GM18909 (cell line): ENCODE measurements at regions not wholly inside any gene's neighbourhood (a gene's known extent, or its start where the extent isn't known, plus 50 kb on each side); places are given as distances from the start of the nearest gene placed in this dataset.

Experiments
- ATAC-seq: cut with Tn5 transposase; IDR thresholded peaks from one replicate; pipeline ENCODE4 v1.9.1; 2021; ENCODE audit warnings: mild to moderate bottlenecking; ENCODE audit not compliant: unreplicated experiment, poor library complexity

GRCh38 chr13:73450583-73450982 is 391.8 kb downstream of the KLF5 start:
- ATAC-seq = no peak

GRCh38 chr13:73449252-73449651 is 390.4 kb downstream of the KLF5 start:
- no peak for ATAC-seq

GRCh38 chr13:73440296-73440895 is 381.6 kb downstream of the KLF5 start:
- no peak for ATAC-seq

DNA sequence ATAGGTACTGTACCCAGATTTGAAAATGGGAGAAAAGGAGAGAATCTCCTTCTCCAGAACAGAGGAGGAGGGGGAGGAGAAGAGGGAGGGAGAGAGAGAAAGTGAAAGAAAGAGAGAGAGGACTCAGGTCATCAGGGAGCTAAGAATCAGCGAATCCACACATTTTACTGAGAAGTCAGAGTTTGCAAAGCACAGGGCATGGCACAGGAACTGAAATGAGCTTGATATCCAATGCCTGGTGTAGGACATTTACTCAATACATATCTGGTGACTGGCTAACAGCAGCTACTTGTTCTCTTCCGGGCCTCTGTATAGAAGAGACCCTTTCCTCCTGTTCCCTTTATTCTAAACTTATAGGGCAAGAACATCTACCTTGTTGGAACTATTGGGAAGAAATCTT is 375.1 kb downstream of the KLF5 start:
- ATAC-seq = no peak

DNA sequence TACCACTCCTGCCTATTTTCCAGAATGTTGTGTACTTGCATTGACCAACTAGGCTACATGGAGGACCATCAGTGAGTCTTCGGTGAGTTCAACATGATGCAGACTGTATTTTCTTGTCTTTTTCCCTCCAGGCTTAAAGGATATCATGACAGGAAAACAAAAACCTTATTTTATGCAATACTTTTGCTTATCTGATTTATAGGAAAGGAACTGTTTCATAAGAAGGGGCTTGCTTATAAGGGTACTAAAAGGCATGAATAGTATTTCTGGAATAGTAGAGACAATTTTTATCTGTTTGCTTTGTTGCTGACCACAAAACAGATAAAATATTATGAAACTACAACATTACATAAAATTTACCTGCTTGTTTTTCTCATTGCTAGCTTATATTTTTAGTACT is 374.7 kb downstream of the KLF5 start:
- ATAC-seq = no peak

GRCh38 chr13:73429701-73430100 is 370.9 kb downstream of the KLF5 start:
- ATAC-seq = no peak

- no peak for ATAC-seq
Observed at GRCh38 chr13:73428706-73429105, 369.9 kb downstream of the KLF5 start.

- ATAC-seq = no peak
Observed at GRCh38 chr13:73428137-73428536, 369.3 kb downstream of the KLF5 start.

- no peak for ATAC-seq
Observed at GRCh38 chr13:73422973-73423372, 364.2 kb downstream of the KLF5 start.

GRCh38 chr13:73421310-73421912 is 362.6 kb downstream of the KLF5 start:
- ATAC-seq = no peak

DNA sequence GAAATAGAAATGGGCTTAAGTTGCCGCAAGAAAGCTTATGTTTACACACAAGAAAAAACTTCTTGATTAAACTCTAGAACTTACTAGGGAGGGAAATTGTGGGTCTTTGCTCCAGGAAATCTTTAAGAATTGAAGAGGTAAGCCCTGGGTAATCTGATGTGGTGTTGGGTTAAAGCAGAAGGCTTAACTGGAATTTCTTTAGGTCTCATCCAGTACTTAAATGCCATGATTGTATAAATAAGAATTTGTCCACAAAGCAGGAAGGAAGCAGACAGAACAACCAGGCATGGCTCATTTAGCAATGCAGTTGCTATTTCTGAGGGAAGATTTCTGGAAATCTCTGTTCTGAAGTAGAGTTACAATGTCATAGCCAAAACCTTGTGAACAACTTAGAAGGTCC is 360.4 kb downstream of the KLF5 start:
- no peak for ATAC-seq

GRCh38 chr13:73417012-73417615 is 358.3 kb downstream of the KLF5 start:
- no peak for ATAC-seq

- no peak for ATAC-seq
Observed at GRCh38 chr13:73416093-73416492, 357.3 kb downstream of the KLF5 start.

GRCh38 chr13:73413656-73414055 is 354.9 kb downstream of the KLF5 start:
- no peak for ATAC-seq

- no peak for ATAC-seq
Observed at GRCh38 chr13:73412933-73413332, 354.1 kb downstream of the KLF5 start.

GRCh38 chr13:73411067-73411809 is 352.4 kb downstream of the KLF5 start:
- no peak for ATAC-seq

GRCh38 chr13:73406454-73406853 is 347.6 kb downstream of the KLF5 start:
- no peak for ATAC-seq

DNA sequence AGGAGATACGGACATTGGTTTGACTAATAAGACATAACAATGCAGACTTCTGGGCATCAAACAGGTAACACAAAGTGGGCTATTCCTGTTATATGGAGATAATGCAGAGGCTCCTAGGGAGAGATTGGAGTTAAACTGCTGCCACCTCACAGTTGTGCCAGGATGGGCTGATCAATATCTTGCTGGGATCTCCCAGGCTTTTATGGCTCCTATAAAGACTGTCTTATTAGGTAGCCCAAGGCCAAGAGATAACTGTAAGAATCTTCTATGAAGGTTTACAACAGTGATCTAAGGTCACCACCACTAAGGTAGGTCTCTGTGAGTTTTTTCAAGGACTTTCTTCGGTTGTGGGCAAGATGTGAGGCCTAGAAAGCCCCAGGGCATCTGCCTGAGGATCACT is 345.8 kb downstream of the KLF5 start:
- no peak for ATAC-seq

- ATAC-seq = no peak
Observed at GRCh38 chr13:73403355-73404120, 344.7 kb downstream of the KLF5 start.

DNA sequence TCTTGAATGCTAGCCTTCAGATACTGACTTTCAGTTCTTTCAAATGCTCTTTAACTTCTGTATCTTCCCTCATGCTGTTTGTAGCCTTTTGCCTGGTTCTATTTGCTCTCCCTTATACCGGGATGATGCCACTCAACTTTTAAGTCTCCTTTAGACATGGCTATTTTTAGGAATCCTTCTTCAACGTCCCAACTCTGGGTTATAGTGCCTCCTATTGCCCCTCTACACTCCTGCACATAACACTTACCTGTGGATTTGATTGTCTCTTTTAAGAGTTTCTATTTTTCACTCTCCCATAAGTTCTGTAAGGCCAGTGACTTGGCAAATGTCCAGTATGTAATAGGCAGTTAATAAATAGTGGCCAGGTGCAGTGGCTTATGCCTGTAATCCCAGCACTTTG is 343.0 kb downstream of the KLF5 start:
- ATAC-seq = no peak
